D341Med (cell line): ENCODE measurements at regions not wholly inside any gene's neighbourhood (a gene's known extent, or its start where the extent isn't known, plus 50 kb on each side); places are given as distances from the start of the nearest gene placed in this dataset.
"Not testable (repeated sequence)": the region's sequence is repeated elsewhere in the genome, so short reads cannot be mapped to it uniquely, and the experiment has no call there.

Experiments used
- DNase-seq: peaks from one replicate; pipeline ENCODE4 v3.0.0; 2012; ENCODE audit warnings: low spot score

GRCh38 chr17:21781666-21782024, 89.3 kb downstream of the KCNJ18 start:
- DNase-seq: not testable (repeated sequence)

GRCh38 chr17:21782107-21782506, 89.8 kb downstream of the KCNJ18 start:
- peak; percentile 1 for DNase-seq

- peak; percentile 1 for DNase-seq
Observed at GRCh38 chr17:21782604-21783003, 90.3 kb downstream of the KCNJ18 start.

GRCh38 chr17:21783017-21783416, 90.7 kb downstream of the KCNJ18 start:
- peak; percentile 2 for DNase-seq

GRCh38 chr17:21814272-21814671, 121.9 kb downstream of the KCNJ18 start:
- not testable (repeated sequence) for DNase-seq

- peak; percentile 9 for DNase-seq
Observed at GRCh38 chr17:21814776-21815175, 122.5 kb downstream of the KCNJ18 start.

- peak; percentile 3 for DNase-seq
Observed at GRCh38 chr17:21815352-21816063, 123.2 kb downstream of the KCNJ18 start.

GRCh38 chr17:21816592-21817567, 124.6 kb downstream of the KCNJ18 start:
- DNase-seq: peak; percentile 3

- DNase-seq: peak; percentile 1
Observed at GRCh38 chr17:21817791-21818364, 125.6 kb downstream of the KCNJ18 start.

GRCh38 chr17:21823090-21823489, 130.8 kb downstream of the KCNJ18 start:
- peak; percentile 1 for DNase-seq

- DNase-seq: no peak
Observed at GRCh38 chr17:21823643-21824042, 131.3 kb downstream of the KCNJ18 start.

- DNase-seq: peak; percentile 27
Observed at GRCh38 chr17:21841839-21842238, 149.5 kb downstream of the KCNJ18 start.

- peak; percentile 67 for DNase-seq
Observed at GRCh38 chr17:21842332-21843317, 150.3 kb downstream of the KCNJ18 start.

- DNase-seq: peak; percentile 36
Observed at GRCh38 chr17:21843318-21843865, 151.1 kb downstream of the KCNJ18 start.

GRCh38 chr17:21843951-21844590, 151.7 kb downstream of the KCNJ18 start:
- DNase-seq: peak; percentile 18

- not testable (repeated sequence) for DNase-seq
Observed at GRCh38 chr17:21848510-21848909, 156.2 kb downstream of the KCNJ18 start.

- DNase-seq: peak; percentile 2
Observed at GRCh38 chr17:21849030-21849429, 156.7 kb downstream of the KCNJ18 start.

- not testable (repeated sequence) for DNase-seq
Observed at GRCh38 chr17:21850614-21851013, 158.3 kb downstream of the KCNJ18 start.
